AG10803 (cell line): ENCODE measurements at regions not wholly inside any gene's neighbourhood (a gene's known extent, or its start where the extent isn't known, plus 50 kb on each side); places are given as distances from the start of the nearest gene placed in this dataset.
A peak's percentile ranks its signal among the peaks of the same experiment; 100 is the strongest.

Experiments used
- DNase-seq: peaks from one replicate; pipeline ENCODE4 v3.0.0; 2010; ENCODE audit warnings: low read depth
- H3K4me3 ChIP-seq: 2 replicates; pipeline ENCODE4 v1.5.1; 2011; ENCODE audit warnings: mild to moderate bottlenecking, low read length, control low read depth
- TF ChIP-seq, protein P1 (sequence below): conservative IDR thresholded peaks from 2 replicates; pipeline ENCODE4 v1.5.1; 2011; ENCODE audit warnings: mild to moderate bottlenecking, low read length, control low read depth, inconsistent platforms

GRCh38 chr2:120470041-120470965, 124.4 kb downstream of the INHBB start:
- DNase-seq = peak; percentile 99
- TF ChIP-seq, protein P1, sequence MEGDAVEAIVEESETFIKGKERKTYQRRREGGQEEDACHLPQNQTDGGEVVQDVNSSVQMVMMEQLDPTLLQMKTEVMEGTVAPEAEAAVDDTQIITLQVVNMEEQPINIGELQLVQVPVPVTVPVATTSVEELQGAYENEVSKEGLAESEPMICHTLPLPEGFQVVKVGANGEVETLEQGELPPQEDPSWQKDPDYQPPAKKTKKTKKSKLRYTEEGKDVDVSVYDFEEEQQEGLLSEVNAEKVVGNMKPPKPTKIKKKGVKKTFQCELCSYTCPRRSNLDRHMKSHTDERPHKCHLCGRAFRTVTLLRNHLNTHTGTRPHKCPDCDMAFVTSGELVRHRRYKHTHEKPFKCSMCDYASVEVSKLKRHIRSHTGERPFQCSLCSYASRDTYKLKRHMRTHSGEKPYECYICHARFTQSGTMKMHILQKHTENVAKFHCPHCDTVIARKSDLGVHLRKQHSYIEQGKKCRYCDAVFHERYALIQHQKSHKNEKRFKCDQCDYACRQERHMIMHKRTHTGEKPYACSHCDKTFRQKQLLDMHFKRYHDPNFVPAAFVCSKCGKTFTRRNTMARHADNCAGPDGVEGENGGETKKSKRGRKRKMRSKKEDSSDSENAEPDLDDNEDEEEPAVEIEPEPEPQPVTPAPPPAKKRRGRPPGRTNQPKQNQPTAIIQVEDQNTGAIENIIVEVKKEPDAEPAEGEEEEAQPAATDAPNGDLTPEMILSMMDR = no peak
- no peak overlapping the region for H3K4me3 ChIP-seq

GRCh38 chr2:120471166-120471565, 125.2 kb downstream of the INHBB start:
- H3K4me3 ChIP-seq = no peak overlapping the region
- no peak for DNase-seq
- TF ChIP-seq, protein P1 = peak; percentile 18; the same call in 1 of the 2 replicates

DNA sequence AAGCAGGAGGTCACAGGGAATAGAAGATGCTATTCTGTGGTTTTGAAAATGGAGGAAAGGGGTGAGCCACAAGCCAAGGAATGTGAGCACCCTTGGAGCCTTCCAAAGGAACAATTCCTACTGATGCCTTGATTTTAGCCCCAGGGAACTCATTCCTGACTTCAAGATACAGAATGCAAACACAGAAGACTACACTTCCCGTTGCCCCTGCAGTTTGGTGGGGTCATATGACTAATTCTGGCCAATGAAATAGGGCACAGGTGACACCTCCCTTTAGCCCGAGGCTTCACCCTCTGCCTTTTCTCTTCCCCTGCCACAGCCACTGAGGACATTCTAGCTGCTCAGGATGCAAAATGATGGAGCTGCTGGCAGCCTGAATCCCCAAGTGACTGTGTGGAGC, 126.1 kb downstream of the INHBB start:
- H3K4me3 ChIP-seq = no peak overlapping the region
- TF ChIP-seq, protein P1 = no peak
- DNase-seq = no peak

DNA sequence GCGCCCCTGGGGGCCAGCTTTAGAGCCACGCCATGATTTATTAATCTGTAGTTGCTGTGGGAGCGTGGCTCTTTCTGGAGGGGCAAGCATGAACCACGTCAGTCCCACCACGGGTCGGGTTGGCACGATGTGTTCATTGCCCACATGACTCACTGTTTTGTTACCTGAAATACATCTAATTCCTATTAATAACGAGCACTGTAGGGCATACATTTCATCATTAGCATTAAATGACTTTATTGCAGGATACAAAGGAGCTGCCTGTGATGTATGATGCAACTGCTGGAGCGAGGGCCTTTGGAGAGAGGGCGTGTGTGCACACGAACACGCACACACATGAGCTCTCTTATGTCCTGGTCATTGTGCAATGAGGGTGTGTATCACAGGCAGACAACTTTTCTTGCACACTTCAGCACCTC, 127.0 kb downstream of the INHBB start:
- DNase-seq = peak; percentile 75

GRCh38 chr2:120473522-120474271, 127.8 kb downstream of the INHBB start:
- no peak for DNase-seq
- TF ChIP-seq, protein P1 = no peak
- H3K4me3 ChIP-seq = no peak overlapping the region

More for the DNA sequence above, 127.0 kb downstream of the INHBB start:
- no peak overlapping the region for H3K4me3 ChIP-seq
- TF ChIP-seq, protein P1 = no peak

DNA sequence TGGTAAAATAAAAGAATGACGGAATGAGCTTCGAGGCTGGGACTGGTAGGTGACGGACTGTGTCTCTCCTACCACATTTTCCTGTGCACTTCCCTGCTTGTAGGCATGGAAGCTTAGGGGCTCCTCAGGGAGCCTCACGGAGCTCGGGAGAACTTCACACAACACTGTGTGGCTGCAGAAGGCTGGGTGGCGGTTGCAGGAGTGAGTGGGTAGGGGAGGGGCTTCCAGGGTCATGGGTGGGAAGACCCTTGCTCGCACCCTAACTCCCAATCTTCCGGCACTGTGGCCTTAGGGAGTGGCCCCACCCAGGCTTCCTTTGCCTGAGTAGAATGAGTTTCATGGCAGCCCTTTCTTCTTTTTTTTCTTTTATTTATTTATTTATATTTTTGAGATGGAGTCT, 128.6 kb downstream of the INHBB start:
- no peak overlapping the region for H3K4me3 ChIP-seq
- no peak for DNase-seq
- TF ChIP-seq, protein P1 = no peak
